GM12874 (cell line): ENCODE measurements at regions not wholly inside any gene's neighbourhood (a gene's known extent, or its start where the extent isn't known, plus 50 kb on each side); places are given as distances from the start of the nearest gene placed in this dataset.

Source experiments
- CTCF ChIP-seq: IDR thresholded peaks from 2 replicates; pipeline ENCODE4 v1.5.1; 2011; ENCODE audit warnings: low read depth, mild to moderate bottlenecking, control low read depth, low read length, moderate library complexity; ENCODE audit not compliant: insufficient read depth

GRCh38 chr10:1920127-1920526 is 182.8 kb upstream of the ADARB2 start:
- TF ChIP-seq CTCF: no peak

DNA sequence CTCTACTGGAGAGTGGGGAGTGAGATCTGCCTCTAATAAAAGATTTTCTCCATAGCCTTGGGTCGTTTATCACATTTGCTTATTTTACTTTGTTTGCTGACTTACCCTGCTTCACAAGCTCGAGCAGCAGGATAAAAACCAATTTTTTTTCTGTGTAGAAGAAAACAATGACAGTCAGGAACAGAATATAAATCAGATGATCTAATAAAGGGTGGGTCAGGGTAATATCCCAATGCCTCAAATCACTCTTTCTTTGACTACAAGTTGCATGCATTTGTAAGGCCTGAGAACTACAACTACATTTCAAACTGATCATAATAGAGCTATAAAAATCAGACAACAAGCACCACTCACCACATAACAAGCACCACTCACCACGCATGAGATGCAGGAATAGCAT is 174.4 kb upstream of the ADARB2 start:
- no peak for TF ChIP-seq CTCF

DNA sequence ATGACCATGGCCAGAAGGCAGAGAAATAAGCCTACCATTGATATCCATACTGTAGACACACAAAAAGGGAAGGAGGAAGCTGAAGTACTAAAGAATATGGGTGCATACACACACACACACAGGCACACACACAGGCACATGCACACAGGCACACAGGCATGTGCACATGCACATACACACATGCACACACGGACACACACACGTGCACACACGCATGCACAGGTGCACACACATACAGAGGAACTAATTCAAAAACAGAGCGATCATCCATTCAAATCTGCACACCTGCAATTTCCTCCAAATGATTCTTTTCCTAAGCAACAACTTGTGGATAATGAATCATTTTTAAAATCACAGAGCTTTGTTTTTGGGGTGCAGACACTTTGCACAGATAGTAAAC is 166.7 kb upstream of the ADARB2 start:
- no peak for TF ChIP-seq CTCF

DNA sequence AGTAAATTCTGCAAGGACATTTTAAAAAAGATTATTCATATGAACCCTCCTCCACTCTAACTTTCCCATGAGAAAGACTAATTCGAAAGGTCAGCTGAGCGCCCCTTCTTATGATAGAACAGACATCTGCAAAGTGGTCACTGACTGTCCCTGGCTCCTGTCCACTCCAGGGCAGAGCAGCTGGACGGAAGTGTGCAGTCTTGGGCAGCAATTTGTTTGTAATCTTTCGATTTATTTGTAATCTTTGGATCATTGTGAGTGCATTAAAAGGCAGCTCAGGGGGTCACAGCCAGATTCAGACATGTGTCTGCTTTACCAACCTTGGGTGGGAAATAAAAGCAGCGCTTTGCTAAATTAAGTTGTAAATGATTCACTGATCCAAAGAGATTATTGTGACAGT is 158.8 kb upstream of the ADARB2 start:
- TF ChIP-seq CTCF: no peak

- TF ChIP-seq CTCF: no peak
Observed at GRCh38 chr10:1895691-1896090, 158.4 kb upstream of the ADARB2 start.

DNA sequence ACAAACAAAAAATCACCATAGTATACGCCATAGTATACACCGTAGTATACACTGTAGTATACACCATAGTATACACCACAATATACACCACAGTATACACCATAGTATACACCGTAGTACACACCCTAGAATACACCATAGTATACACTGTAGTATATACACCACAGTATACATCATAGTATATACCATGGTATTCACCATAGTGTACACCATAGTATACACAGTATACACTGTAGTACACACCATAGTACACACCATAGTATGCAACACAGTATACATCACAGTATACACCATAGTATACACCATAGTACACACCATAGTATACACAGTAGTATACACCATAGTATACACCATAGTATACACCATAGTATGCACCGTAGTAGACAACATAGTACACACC is 157.6 kb upstream of the ADARB2 start:
- TF ChIP-seq CTCF: no peak

- no peak for TF ChIP-seq CTCF
Observed at GRCh38 chr10:1893941-1894340, 156.6 kb upstream of the ADARB2 start.

DNA sequence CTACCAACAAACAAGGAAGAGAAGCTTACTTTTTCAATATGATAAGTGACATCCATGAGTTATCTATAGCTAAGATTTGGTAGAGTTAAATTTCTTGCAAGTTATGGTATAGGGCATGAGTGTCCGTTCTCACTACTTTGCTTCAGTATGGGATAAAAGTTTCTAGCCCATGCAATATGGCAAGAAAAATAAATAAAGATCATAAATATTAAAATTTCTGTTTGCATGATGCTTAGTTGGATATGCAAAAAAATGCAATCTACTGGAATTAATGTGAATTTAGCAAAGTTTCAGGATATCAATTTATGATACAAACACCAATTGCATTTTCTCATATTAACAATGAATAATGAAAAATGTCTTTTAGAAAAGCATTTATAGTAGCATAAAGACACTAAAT is 148.7 kb upstream of the ADARB2 start:
- no peak for TF ChIP-seq CTCF
